ENCODE measurements at regions not wholly inside any gene's neighbourhood (a gene's known extent, or its start where the extent isn't known, plus 50 kb on each side); places are given as distances from the start of the nearest gene placed in this dataset.

DNA sequence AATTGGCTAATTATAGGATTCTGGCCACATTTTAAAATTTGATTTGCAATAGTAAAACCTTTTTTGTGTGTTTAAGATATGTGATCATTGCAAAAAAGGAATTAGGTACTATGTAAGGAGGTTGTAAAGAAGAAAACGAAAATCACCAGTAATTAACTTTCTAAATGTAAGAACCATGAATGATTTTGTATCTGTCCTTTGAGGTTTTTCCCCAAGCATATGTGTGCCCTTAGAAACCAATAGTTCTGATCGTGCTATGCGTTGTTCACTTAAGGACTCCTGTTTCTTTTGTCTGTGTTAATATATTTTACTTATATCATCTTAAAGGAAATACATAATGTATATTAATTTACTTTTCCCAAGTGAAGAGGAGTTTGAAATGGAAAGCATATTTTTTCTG is 410.2 kb downstream of the PSAT1 start:
- no peaks in the 10 kb centered on the region for H3K4me1 ChIP-seq
- H3K4me3 ChIP-seq, result no peak overlapping the region
- no peak for TF ChIP-seq CTCF (IDR thresholded peaks at IDR 0.05)
- no peak for TF ChIP-seq EP300 (IDR thresholded peaks at IDR 0.05)
- TF ChIP-seq POLR2AphosphoS5 (IDR thresholded peaks at IDR 0.05), result no peak
- no peak for TF ChIP-seq POLR2A (IDR thresholded peaks at IDR 0.05)
- intact Hi-C loops (cut with DNase I), result no loop called here
- no peaks in the 10 kb centered on the region for H3K9me3 ChIP-seq
- 67 to 75% methylated on average over 3 of the region's 3 CpGs for WGBS, 2 donors
- no peak overlapping the region for H3K27ac ChIP-seq
- no peaks in the 10 kb centered on the region for H3K36me3 ChIP-seq
- DNase-seq, result no peak
- no peaks in the 10 kb centered on the region for H3K27me3 ChIP-seq

- H3K36me3 ChIP-seq, result no peaks in the 10 kb centered on the region
- no peaks in the 10 kb centered on the region for H3K27me3 ChIP-seq
- no peaks in the 10 kb centered on the region for H3K4me1 ChIP-seq
- no peak for TF ChIP-seq EP300 (IDR thresholded peaks at IDR 0.05)
- no peak for TF ChIP-seq POLR2A (IDR thresholded peaks at IDR 0.05)
- TF ChIP-seq CTCF (IDR thresholded peaks at IDR 0.05), result no peak
- no peak for TF ChIP-seq POLR2AphosphoS5 (IDR thresholded peaks at IDR 0.05)
- no peak overlapping the region for H3K4me3 ChIP-seq
- WGBS, 2 donors, result 33 to 41% methylated on average over 1 of the region's 1 CpG
- no peaks in the 10 kb centered on the region for H3K9me3 ChIP-seq
- DNase-seq, result no peak
- intact Hi-C loops (cut with DNase I), result no loop called here
- H3K27ac ChIP-seq, result no peak overlapping the region
Observed at GRCh38 chr9:78707481-78707991, 410.6 kb downstream of the PSAT1 start.

DNA sequence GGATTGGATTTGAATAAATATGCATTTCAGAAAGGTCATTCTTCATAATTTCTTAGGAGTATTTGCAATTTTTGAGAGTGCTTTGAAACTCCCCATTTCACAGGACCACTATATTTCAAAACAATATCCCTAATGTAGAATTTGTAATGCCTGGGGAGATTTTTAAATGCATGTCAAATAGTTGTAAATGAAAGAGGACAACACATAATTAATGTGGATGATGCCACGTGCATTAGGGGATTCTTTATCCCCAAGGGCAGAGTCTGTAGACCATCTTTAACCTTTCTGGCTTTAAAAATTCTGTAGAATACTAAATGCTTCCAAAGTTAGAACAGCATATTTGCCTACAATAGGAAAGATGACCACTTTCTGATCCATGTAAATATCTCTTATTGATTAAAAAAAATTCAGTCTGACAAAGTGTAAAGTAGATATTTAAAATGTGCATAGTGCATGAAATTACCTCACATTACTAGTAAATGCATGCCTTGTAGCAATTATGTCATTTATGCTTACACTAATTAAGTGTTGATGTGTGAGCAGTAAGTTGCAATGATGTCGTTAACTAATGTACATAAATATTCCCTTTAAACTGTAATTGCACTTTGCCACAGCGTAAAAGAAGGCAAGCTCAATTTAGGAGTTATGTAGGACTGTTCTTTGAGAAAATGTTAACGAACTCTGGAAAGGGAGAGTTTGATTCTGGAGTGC is 416.1 kb downstream of the PSAT1 start:
- no peak overlapping the region for H3K27ac ChIP-seq
- intact Hi-C loops (cut with DNase I), result no loop called here
- no peaks in the 10 kb centered on the region for H3K4me1 ChIP-seq
- 29 to 67% methylated on average over 4 of the region's 4 CpGs for WGBS, 2 donors
- H3K4me3 ChIP-seq, result no peak overlapping the region
- TF ChIP-seq CTCF (IDR thresholded peaks at IDR 0.05), result no peak
- TF ChIP-seq EP300 (IDR thresholded peaks at IDR 0.05), result no peak
- TF ChIP-seq POLR2AphosphoS5 (IDR thresholded peaks at IDR 0.05), result no peak
- no peak for TF ChIP-seq POLR2A (IDR thresholded peaks at IDR 0.05)
- no peaks in the 10 kb centered on the region for H3K27me3 ChIP-seq
- H3K9me3 ChIP-seq, result no peaks in the 10 kb centered on the region
- no peak for DNase-seq
- no peaks in the 10 kb centered on the region for H3K36me3 ChIP-seq

GRCh38 chr9:78713614-78714405 is 416.9 kb downstream of the PSAT1 start:
- intact Hi-C loops (cut with DNase I), result no loop called here

More at GRCh38 chr9:78713614-78714405, 416.9 kb downstream of the PSAT1 start:
- no peak overlapping the region for H3K4me3 ChIP-seq
- H3K27ac ChIP-seq, result no peak overlapping the region
- DNase-seq, result no peak
- no peaks in the 10 kb centered on the region for H3K36me3 ChIP-seq
- no peaks in the 10 kb centered on the region for H3K9me3 ChIP-seq
- H3K27me3 ChIP-seq, result no peaks in the 10 kb centered on the region
- no peaks in the 10 kb centered on the region for H3K4me1 ChIP-seq
- no peak for TF ChIP-seq POLR2AphosphoS5 (IDR thresholded peaks at IDR 0.05)
- no peak for TF ChIP-seq CTCF (IDR thresholded peaks at IDR 0.05)
- no peak for TF ChIP-seq EP300 (IDR thresholded peaks at IDR 0.05)
- TF ChIP-seq POLR2A (IDR thresholded peaks at IDR 0.05), result no peak
- WGBS, 2 donors, result 36 to 42% methylated on average over 5 of the region's 5 CpGs
